ENCODE measurements at regions not wholly inside any gene's neighbourhood (a gene's known extent, or its start where the extent isn't known, plus 50 kb on each side); places are given as distances from the start of the nearest gene placed in this dataset.
"Not testable (repeated sequence)": the region's sequence is repeated elsewhere in the genome, so short reads cannot be mapped to it uniquely, and the experiment has no call there.

GRCh38 chr7:75215460-75215859 lies 123.1 kb downstream of the GTF2IRD2B start:
- not testable (repeated sequence) for TF ChIP-seq CTCF, POLR2A (IDR thresholded peaks at IDR 0.05)
